ENCODE measurements at regions not wholly inside any gene's neighbourhood (a gene's known extent, or its start where the extent isn't known, plus 50 kb on each side); places are given as distances from the start of the nearest gene placed in this dataset.

DNA sequence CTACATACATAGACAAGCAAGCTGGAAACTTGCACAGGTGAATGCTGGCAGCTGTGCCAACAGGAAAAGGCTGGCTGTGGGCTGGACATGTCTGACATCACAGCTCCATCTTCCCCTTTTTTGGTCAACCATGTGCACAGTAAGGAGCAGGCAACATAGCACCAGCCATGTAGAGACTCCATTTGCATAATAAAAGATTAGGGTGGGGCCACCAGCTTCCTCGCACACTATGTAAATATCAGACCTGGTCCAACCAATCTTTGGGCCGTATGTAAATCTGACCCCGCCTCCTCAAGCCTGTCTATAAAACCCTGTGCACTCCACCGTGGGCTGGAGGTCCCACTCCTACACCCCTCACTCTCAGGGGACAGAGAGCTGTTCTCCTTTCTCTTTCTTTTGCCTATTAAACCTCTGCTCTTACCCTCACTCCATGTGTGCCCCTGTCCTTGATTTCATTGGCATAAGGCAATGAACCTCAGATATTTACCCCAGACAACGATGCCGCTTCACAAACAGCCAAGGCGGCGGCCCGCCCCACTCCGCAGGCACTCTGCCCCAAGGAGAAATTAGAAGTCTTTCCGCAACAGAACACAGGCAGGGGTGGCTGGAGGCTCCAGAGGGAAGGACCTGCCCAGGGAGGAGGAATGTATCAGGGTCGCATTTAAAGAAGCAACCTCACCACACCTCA lies 862.2 kb downstream of the TRIML1 start:
- TF ChIP-seq, protein P1, sequence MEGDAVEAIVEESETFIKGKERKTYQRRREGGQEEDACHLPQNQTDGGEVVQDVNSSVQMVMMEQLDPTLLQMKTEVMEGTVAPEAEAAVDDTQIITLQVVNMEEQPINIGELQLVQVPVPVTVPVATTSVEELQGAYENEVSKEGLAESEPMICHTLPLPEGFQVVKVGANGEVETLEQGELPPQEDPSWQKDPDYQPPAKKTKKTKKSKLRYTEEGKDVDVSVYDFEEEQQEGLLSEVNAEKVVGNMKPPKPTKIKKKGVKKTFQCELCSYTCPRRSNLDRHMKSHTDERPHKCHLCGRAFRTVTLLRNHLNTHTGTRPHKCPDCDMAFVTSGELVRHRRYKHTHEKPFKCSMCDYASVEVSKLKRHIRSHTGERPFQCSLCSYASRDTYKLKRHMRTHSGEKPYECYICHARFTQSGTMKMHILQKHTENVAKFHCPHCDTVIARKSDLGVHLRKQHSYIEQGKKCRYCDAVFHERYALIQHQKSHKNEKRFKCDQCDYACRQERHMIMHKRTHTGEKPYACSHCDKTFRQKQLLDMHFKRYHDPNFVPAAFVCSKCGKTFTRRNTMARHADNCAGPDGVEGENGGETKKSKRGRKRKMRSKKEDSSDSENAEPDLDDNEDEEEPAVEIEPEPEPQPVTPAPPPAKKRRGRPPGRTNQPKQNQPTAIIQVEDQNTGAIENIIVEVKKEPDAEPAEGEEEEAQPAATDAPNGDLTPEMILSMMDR (IDR thresholded peaks at IDR 0.05) = no peak
- TF ChIP-seq POLR2A (IDR thresholded peaks at IDR 0.05) = no peak
